ENCODE measurements at regions not wholly inside any gene's neighbourhood (a gene's known extent, or its start where the extent isn't known, plus 50 kb on each side); places are given as distances from the start of the nearest gene placed in this dataset.

DNA sequence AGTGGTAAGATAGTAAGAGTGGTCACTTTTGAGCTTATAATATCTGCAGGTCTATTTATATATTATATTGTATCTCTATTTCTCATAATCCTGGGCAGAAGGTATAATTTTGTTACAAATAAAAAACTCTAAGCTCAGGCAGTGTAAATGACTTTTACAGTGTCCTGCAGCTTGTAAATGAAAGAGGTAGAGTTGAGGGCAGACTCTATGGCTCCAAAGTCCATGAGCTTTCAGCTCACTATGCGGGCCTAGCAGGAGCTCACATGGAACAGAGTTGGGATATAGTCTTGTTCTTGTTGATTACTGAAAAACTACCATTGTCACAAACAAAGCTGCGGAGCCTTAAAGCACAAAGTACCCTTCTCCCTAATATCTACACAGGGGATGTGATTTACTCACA lies 361.4 kb downstream of the LNPK start:
- no peak overlapping the region for H3K4me3 ChIP-seq (ENCODE audit: low read depth, low read length)
- TF ChIP-seq, protein P1, sequence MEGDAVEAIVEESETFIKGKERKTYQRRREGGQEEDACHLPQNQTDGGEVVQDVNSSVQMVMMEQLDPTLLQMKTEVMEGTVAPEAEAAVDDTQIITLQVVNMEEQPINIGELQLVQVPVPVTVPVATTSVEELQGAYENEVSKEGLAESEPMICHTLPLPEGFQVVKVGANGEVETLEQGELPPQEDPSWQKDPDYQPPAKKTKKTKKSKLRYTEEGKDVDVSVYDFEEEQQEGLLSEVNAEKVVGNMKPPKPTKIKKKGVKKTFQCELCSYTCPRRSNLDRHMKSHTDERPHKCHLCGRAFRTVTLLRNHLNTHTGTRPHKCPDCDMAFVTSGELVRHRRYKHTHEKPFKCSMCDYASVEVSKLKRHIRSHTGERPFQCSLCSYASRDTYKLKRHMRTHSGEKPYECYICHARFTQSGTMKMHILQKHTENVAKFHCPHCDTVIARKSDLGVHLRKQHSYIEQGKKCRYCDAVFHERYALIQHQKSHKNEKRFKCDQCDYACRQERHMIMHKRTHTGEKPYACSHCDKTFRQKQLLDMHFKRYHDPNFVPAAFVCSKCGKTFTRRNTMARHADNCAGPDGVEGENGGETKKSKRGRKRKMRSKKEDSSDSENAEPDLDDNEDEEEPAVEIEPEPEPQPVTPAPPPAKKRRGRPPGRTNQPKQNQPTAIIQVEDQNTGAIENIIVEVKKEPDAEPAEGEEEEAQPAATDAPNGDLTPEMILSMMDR (IDR thresholded peaks at IDR 0.05; ENCODE audit: low read depth, low read length, missing control alignments) = no peak
- no peak for DNase-seq (ENCODE audit: low read depth)
- in situ Hi-C loops (cut with HindIII; ENCODE audit: low sequenced_read_pairs) = no loop called here

DNA sequence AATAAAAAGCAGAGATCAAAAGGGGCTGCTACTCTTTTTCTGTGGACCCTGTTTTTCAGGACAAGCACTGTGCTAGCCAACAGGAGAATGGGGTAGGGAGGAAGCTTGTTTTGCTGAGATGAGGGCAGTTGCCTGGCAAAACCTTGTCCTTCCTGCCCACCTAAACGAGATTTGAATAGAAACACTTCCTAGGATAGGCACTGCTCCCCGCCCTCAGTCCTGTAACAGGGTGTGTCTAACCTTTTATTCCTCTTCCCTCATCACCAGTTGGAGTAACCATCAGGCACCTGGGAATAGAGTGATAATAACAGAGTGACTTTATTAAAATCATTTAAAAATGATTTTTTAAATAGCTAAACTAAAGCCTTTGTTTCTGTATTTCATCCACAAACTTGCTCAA lies 368.8 kb downstream of the LNPK start:
- H3K4me3 ChIP-seq (ENCODE audit: low read depth, low read length) = no peak overlapping the region
- in situ Hi-C loops (cut with HindIII; ENCODE audit: low sequenced_read_pairs) = no loop called here
- DNase-seq (ENCODE audit: low read depth) = no peak
- TF ChIP-seq, protein P1 (IDR thresholded peaks at IDR 0.05; ENCODE audit: low read depth, low read length, missing control alignments) = no peak

DNA sequence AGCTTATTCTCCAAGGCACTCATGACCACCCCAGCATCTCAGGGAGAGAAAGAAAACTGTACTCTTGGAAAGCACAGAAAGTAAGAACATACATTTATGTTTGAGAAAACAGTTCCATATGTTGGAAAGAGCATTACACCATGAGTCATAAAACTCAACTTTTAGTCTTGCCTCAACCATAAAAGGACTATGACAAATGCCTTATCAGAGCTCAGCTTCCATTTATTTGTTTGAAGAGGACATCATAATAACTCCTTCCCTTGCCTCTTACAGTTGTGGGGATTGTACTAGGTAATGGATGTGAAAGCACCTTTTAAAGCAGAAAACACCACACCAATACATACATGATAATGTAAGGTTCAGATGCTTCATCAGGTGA lies 370.8 kb downstream of the LNPK start:
- in situ Hi-C loops (cut with HindIII; ENCODE audit: low sequenced_read_pairs) = no loop called here
- DNase-seq (ENCODE audit: low read depth) = no peak
- TF ChIP-seq, protein P1 (IDR thresholded peaks at IDR 0.05; ENCODE audit: low read depth, low read length, missing control alignments) = no peak
- H3K4me3 ChIP-seq (ENCODE audit: low read depth, low read length) = no peak overlapping the region

DNA sequence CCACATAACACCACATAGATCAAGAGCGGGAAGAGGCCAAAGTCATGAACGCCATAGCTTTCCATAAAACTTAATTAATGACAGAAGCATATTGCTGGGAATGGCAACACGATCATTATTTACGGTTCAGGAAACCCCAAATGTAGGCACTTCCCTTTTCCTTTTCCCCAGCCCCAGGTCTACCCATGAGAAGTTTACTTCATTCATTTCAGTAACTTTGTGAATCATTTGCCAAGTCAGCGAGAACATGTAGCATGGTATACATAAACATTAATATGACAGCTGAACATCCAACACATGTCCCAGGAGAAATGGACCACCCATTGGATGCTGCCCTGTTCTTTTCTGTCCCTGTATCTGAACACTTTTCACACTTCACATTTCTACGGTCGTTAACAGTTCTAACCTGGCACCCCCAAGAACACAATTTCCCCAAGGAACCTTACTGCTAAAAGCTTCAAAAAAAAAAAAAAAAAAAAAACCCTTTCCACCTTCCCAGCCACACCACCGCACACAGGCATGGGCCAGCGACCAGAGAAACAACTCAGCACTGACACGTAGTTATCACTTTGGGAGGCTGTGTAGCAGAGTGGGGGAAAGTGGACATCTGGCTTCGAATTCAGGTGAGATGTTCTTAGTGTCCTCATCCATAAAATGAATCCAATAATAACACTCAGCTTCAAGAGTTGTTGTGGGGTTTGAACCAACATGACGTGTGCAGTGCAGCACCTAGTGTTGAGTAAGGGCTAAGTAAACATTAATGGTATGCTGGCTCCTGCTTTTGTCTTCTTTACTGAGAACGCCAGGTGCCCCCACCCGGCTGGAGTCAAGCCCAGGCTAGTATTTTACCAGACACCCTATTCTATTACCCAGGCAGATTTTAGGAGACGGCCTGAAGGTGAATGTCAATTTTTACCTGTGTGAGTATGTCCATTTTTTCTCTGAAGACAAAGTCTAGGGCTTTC lies 371.5 kb downstream of the LNPK start:
- no peak for DNase-seq (ENCODE audit: low read depth)
- in situ Hi-C loops (cut with HindIII; ENCODE audit: low sequenced_read_pairs) = no loop called here
- H3K4me3 ChIP-seq (ENCODE audit: low read depth, low read length) = no peak overlapping the region
- TF ChIP-seq, protein P1 (IDR thresholded peaks at IDR 0.05; ENCODE audit: low read depth, low read length, missing control alignments) = no peak

DNA sequence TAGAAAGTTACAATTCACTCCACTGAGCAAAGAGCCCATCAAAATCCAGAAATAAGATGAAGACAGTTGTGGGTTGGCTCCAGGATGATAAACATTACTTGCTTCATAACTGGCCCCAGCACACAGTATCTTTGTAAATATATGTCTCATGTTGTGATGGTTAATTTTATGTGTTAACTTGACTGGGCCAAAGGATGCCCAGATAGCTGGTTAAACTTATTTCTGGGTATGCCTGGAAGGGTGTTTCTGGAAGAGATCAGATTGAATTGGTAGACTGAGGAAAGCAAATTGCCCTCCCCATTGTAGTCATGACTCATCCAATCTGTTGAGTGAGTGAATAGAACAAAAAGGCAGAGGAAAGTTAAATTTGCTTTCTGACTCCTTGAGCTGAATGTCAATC lies 373.8 kb downstream of the LNPK start:
- no peak for DNase-seq (ENCODE audit: low read depth)
- TF ChIP-seq, protein P1 (IDR thresholded peaks at IDR 0.05; ENCODE audit: low read depth, low read length, missing control alignments) = no peak
- no peak overlapping the region for H3K4me3 ChIP-seq (ENCODE audit: low read depth, low read length)
- in situ Hi-C loops (cut with HindIII; ENCODE audit: low sequenced_read_pairs) = no loop called here

DNA sequence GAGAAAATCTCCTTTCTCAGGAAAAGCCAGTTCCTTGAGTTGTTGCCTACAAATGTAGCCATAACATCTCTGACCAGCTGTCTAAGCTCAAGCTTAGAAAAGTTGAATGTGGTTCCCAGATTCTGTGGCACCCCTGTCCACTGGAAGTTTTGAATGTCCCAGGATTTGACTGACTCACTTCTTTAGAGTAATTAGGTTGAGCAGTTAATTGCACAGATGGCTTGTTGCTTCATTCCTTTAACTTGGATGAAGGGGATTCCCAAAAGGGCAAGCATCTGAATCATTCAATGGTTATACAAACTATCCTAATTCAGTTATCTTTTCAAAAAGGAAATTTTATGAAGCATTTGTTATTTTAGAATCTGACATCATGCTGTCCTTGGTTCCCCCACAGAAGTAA lies 374.7 kb downstream of the LNPK start:
- no peak overlapping the region for H3K4me3 ChIP-seq (ENCODE audit: low read depth, low read length)
- in situ Hi-C loops (cut with HindIII; ENCODE audit: low sequenced_read_pairs) = no loop called here
- DNase-seq (ENCODE audit: low read depth) = no peak
- TF ChIP-seq, protein P1 (IDR thresholded peaks at IDR 0.05; ENCODE audit: low read depth, low read length, missing control alignments) = no peak
